NCI-H526 treated with DMSO at 0.1 percent for 48 hours (cell line): ENCODE measurements at regions not wholly inside any gene's neighbourhood (a gene's known extent, or its start where the extent isn't known, plus 50 kb on each side); places are given as distances from the start of the nearest gene placed in this dataset.
"Not testable (repeated sequence)": the region's sequence is repeated elsewhere in the genome, so short reads cannot be mapped to it uniquely, and the experiment has no call there.

Experiments used
- DNase-seq: peaks from one replicate; lab custom pipeline; 2025; lab: John Stamatoyannopoulos, UW

DNA sequence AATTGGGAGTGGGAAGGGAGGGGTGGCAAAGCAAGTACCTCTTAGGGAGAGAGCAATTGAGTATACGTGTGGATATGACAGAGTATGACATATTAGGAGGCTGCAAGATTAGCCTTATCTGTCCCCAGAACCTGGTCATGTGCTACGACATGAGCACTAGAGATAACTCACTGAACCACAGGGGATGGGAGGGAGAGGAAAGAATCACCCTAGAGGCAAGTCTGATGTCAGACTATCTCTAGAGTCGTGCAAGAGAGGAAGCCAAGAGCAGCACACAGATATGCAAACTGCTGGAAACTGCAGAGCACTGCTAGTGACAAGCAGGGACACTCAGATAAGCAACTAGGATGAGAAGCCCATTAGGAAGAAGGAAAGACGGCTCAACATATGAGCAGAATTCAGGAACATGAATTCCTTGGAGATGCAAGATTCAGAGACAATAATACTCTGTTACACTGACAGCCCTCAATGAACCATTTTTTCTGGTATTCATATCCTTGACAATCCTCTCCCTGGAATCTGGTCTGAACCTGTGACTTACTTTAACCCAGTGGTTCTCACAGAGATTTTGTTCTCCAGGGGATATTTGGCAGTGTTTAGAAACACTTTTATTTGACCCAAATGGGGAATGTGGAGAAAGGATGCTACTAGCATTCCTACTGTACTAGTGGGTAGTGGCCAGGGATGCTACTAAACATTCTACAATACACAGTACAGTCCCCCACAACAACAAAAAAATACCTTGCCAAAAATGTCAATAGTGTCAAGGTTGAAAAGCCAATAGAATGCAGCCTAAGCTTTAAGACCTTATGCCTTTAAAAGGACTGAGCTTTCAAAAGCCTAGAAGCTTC lies 84.0 kb upstream of the BMP2K start:
- no peak for DNase-seq

DNA sequence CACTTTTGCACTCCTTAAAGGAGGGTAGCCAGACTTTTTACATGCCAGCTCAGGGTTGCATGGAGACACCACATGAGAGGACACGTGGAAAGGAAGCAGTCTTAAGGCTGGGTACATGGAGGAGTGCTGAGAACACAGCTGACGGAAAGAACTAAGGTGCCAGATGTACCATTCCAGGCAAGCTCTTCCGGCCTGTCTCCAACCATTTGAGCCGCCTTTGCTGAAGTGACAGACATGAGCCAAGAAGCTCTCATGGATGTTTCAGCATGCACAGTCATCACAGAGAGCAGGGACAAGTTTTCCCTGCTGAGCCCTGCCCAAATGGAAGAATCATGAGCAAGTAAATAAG lies 83.4 kb upstream of the BMP2K start:
- no peak for DNase-seq

DNA sequence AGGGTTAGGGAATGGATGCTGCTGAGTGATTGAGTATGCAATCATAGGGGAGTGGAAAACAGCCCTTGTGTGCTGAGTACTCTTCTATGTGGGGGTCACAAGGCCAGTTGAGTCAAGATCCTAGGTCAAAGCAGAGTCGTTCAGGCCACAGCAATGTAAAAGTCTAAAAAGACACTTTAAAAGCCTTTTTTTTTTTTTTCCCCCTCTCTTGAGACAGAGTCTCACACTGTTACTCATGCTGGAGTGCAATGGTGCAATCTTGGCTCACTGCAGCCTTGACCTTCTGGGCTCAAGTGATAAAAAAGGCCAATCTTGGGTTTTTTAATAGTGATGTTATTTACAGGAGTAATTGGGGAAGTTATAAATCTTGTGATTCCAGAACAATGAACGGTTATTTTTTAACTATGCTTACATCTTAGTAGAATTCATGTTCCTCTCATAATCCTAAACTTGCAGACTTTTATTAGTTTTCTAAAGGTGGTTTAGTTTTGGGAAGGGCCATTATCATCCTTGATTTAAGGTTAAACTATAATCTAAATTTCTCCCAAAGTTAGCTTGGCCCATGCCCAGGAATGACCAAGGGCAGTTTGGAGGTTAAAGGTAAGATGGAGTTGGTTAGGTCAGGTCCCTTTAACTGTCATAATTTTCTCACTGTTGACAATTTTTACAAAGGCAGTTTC lies 82.2 kb upstream of the BMP2K start:
- DNase-seq = no peak

DNA sequence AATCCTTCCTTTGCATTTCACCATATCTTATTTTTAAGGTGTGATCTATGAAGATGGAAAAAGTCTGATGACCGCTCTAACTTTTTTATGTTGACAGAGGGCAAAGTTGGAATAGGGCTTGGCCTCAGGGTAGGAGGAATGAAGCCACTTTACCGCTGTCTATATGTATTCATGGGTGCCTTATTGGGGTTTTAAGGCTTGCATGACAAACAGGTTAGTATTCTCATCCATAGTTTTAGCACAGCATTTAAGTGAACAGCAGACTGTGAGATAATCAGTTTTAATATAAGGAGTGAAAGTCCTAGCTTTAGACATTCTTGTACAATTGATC lies 81.7 kb upstream of the BMP2K start:
- DNase-seq = no peak

DNA sequence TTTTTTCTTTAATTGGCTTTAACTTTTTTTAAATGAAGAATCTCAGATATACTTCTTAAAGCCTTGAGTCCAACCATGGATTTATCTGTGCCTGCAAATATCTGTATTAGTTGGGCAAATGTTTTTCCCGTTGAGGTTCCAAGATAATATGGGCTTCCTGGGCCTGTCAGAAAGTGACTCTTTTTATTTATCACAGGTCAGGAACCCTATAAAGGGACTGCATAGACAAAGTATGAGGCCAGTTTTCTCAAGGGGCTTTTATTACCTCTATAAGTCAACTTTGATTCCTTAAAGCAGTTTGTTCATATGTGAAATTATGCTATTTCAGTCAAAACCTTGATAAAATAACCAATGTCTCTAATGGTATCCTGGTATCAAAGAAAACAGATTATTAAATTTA lies 80.2 kb upstream of the BMP2K start:
- no peak for DNase-seq

DNA sequence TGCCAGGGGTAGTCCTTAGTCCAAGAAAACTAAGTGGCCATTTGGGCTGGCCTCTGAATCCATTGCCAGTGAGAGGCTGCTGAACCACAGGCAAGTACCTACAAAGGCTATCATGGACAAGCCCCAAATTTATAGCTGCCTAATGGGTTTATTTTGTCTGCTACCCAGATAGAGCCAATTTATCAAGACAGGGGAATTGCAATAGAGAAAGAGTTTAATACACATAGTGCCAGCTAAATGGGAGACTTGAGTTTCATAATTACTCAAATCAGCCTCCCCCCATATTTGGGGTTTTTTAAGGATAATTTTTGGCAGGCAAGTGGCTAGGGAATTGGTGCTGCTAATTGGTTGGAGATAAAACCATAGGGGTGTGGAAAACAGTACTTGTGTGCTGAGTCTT lies 73.1 kb upstream of the BMP2K start:
- DNase-seq = no peak

DNA sequence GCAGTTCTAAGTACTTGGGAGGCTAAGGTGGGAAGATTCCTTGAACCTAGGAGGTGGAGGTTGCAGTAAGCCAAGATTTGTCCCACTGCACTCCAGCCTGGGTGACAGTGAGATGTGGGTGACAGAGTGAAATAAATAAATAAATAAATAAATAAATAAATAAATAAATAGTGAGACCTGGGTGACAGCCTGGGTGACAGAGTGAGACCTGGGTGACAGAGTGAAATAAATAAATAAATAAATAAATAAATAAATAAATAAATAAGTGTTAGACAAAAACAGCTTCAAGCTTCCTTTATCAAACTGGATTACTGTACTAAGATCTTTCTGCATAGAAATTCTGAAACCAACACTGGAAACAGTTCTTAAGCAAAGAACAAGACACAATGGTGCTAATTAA lies 71.8 kb upstream of the BMP2K start:
- DNase-seq = no peak

DNA sequence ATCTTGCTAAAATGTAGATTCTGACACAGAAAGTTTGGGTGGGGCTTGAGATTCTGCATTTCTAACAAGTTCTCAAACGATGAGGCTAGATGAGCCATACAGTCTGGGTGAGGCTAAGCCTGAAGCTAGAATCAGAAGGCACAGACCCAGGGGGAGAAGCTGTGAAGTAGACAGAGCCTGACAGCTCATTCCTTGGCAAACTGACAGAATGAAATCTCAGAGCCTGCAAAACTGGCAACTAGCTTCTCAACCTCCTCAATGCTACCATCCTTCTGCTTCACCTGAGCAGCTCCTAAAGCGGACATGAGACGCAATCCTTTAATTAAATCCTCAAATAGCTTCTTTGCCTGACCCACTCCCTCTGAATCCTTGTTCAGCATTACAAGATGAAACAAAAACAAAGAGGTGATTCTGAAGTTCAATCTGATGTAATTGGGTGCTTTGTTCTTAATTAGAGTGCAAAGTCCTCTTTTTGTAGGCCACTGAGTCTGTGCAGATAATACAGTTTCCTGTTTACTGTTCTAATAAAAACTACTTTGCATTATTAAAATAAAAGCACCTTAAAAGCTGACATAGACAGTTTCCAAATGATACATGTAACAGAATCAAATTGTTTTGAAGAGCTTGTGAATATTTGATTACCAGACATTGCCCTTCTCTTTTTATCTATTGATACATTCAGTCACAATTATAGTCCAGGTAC lies 71.0 kb upstream of the BMP2K start:
- DNase-seq = peak; percentile 0

DNA sequence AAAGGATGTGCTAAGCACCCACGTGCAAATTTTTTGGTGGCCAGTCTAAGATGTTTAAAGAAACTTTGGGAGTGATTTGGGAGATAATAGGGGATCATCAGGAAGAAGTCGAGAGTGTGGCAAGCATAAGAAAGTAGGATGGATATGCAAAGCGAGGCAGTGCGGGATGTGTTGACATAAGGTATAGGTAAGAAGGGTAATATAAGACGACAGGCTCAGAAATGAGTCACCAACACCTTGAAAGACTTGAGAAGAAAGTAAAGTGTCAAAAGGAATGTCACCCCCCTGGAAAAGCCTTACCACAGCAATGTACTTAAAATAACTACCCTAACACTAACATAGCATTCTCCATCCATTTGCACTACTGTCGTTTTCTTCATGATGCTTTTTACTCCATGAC lies 69.8 kb upstream of the BMP2K start:
- DNase-seq = no peak

DNA sequence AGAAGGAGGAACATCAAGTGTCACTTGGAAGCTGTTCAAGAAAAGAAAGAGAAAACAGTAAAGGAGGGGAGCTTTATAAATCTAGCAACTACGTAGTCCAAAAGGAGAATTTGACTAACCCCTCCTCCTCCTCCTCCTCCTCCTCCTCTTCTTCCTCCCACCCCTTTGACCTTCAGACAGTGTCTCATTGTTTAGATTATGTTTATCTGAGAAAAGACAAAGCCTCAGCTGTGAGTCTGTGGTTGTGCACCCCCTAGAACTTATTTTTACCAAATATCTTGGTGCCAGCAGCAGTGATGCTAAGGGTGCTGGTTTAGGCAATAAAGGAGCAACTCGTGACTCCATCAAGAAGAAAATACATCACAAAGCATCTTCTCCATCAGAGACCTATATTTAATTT lies 68.9 kb upstream of the BMP2K start:
- no peak for DNase-seq

DNA sequence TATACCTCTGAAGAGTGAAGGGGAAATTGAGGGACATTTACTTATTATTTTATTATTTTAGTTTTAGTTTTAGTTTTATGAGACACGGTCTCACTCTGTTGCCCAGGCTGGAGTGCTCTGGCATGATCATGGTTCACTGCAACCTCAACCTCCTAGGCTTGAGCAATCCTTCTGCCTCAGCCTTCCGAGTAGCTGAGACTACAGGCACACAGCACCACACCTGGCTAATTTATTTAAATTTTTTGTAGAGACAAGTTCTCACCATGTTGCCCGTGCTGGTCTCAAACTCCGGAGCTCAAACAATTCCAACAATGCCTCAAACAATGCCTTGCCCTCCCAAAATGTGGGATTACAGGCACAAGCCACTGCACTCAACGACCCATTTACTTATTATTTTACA lies 68.4 kb upstream of the BMP2K start:
- DNase-seq = no peak

DNA sequence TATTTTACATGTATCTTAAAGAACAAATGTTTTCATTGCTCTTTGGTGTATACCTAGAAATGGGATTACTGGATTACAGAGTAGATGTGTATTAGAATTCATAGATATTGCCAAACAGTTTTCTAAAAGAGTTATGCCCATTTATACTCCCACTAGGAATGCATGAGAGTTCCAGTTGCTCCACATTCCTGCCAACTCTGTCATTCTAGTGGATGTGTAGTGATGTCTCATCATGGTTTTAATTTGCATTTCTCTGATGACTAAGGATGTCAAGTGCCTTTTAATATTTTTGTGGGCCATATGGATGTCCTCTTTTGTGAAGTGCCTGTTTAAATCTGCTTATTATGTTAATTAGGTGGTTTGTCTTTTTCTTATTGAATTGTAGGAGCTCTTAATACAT lies 65.6 kb upstream of the BMP2K start:
- no peak for DNase-seq

DNA sequence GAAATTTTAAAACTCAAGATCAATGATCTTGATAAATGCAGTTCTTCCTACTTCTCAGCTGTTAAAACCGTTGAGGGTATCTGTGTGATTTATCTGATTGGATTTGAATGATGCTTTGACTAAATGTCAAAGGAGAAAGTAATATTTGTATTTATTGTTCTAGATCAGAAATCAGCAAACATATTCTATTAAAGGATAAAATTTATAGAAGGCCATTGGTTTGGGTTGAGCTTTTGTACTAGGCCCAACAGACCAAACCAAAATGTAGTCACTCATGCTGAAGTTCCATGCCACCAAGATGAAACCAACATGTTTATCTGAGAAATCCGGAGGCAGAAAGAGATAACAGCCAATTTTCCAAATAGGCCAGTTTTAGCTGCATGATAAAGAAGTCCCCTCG lies 64.5 kb upstream of the BMP2K start:
- no peak for DNase-seq

DNA sequence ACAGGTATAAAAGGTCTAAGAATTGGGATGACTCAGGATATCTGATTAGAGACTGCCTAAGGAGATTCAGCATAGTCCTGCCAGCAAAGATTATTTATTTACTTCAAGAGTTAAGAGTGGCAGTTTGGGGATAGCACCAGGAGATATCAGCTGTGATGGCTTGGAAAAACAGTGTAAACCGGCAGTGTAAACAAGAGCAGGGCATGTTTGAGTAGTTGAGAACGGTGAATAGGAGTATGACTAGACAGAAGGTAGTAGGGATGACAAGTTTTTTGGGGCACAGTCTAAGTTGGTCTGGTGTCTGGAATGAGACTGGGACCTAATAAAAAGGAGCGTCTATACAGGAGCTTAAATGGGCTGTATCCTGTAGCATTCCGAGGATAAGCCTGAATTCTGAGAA lies 61.6 kb upstream of the BMP2K start:
- not testable (repeated sequence) for DNase-seq

DNA sequence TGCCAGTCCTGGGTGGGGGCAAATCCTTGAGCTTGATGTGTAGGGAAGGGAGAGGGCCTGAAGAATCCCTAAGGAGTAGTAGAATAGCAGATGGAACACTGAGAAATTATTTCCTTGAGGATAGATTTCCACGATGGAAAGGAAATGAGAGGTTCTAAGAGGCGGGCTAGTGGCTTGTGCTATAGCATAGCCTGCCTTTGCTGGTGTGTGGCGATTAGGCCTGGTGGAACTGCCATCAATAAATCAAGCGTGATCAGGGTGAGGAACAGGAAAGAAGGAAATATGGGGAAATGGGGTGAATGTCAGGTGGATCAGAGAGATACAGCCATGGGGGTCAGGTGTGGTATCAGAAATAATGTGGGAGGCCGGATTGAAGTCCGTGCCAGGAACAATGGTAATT lies 60.8 kb upstream of the BMP2K start:
- DNase-seq = not testable (repeated sequence)

DNA sequence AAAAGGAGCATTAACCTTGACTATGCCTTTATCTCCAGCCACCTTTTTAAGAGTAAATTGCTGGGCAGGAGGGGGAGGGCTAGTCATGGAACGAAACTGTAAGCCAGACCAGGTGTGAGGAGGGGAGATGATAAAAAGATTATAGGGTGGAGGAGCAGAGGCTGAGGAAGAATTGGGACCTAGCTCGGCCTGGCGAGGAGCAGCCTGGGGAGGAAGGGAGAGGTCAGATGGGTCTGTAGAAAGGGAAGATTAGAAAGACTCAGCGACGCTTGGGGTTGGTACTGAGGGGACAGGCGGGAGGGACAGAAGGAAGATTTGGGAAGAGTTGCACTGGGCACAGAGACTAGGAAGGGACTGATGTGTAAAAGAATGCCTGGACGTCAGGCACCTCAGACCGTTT lies 58.4 kb upstream of the BMP2K start:
- not testable (repeated sequence) for DNase-seq

DNA sequence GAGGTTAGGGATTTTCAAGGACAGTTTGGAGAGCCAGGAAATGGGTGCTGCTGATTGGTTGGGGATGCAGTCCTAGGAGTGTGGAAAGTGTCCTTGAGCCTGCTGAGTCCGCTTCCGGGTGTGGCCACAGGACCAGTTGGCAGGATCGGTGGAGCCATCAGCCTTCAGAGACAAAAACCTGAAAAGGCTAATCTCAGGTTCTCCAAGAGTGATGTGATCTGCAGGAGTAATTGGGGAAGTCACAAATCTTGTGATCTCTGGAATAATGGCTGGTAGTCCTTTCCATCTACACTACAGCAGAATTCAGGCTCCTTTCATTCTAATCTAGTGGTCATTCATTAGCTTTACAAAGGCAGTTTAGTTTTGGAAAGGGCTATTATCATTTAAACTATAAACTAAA lies 55.9 kb upstream of the BMP2K start:
- no peak for DNase-seq

DNA sequence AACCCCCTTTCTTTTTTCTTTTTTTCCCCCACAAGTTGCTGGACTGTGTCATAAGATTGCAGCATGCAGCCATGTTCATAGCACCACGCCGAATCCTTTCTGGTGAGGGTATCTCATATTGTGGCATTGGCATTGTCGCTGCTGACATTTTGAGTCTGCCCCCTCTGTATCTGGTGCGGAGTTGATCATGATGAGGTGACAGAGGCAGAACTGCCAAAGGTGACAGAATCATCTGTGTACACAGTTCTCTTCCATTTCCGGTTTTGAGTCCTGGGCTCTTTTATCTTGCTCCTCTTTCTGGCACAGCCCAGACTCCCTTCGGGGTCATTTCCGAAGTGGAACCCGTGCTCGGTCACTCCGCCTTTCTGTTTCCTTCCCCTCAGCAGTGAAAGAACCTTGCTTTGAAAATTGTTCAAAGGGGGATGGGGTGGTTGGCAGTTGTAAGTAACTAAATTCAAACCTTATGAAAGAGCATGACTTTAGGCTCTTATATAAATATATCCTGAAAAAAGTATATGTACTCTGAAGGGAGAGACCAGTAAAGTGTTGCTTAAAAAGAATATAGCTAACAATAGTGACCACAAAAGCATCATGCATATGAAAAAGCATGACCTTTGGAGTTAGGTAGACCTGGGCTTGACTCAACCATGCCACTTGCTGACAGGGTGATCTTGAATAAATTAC lies 55.0 kb upstream of the BMP2K start:
- DNase-seq = no peak

DNA sequence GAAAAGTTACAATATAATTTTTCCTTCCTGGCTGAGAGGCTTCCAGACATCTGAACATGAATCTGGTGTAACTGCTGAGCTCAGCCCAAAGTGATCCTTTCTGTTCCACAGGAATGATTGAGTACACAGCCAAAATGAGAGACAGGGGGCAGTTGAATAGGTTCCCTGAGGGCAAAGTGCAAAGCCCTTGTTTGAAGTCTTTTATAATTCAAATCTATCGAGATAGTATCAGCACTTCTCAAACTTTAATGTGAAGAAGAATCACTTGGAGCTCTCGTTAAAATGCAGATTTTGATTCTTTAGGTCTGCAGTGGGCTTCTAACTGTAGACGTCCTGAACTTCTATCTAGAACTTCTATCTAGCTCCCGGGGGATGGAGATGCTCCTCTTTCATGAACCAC lies 54.4 kb upstream of the BMP2K start:
- no peak for DNase-seq

DNA sequence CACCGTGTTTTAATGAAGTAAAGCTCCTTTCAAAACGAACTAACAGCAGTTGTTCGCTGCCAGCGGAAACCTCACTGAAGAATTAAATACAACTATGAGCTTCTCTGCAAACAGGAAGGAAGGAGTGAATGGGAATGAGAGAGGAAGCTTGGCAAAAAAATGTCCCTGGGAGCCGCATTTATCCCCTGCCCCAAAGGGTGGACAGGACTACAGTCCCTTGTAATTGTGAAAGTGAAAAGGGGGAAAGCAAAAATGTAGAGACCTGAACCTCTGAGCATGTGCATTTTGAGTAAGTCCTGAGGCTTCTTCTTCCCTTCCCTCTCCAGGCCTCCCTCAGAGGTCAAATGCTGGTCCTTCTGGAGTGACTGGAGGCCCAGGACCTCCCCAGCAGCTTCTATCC lies 53.8 kb upstream of the BMP2K start:
- DNase-seq = no peak

DNA sequence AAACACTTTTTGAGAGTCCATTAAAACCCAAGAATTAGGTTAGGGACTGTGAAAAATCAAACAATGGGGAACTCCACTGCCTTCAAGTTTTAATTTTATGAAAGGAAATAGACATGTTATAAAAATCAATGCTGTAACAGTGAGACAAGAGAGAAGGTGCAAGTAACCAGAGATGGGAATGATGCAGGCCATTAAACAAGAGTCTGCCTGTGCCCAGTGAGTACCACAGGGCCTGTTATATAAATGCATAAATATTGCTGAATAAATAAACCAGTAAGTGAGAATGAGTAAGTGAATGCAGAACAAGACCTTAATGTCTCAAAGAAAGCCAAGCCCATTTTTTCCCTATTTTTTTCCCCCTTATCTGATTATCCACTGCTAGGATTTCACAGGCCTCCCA lies 53.3 kb upstream of the BMP2K start:
- no peak for DNase-seq
